Type B pancreatic cell (in vitro differentiated cells): ENCODE measurements at regions not wholly inside any gene's neighbourhood (a gene's known extent, or its start where the extent isn't known, plus 50 kb on each side); places are given as distances from the start of the nearest gene placed in this dataset.
"Not testable (repeated sequence)": the region's sequence is repeated elsewhere in the genome, so short reads cannot be mapped to it uniquely, and the experiment has no call there.

Experiments used
- DNase-seq: peaks from one replicate; pipeline ENCODE4 v3.0.0; 2021; ENCODE audit warnings: mixed read lengths; ENCODE audit not compliant: unreplicated experiment; ENCODE audit errors: extremely low spot score
- H3K27ac Mint-ChIP-seq: 2 replicates; pipeline ENCODE4 v1.8.0; 2021; ENCODE audit warnings: mild to moderate bottlenecking, mixed read lengths
- H3K27me3 Mint-ChIP-seq: 2 replicates; pipeline ENCODE4 v1.8.0; 2021; ENCODE audit warnings: mixed read lengths
- H3K36me3 Mint-ChIP-seq: 2 replicates; pipeline ENCODE4 v1.8.0; 2021; ENCODE audit warnings: mixed read lengths
- H3K4me1 Mint-ChIP-seq: one replicate; pipeline ENCODE4 v1.8.0; 2021; ENCODE audit warnings: mixed read lengths; ENCODE audit not compliant: unreplicated experiment
- H3K4me3 Mint-ChIP-seq: 2 replicates; pipeline ENCODE4 v1.8.0; 2021; ENCODE audit warnings: mild to moderate bottlenecking, mixed read lengths
- H3K9me3 Mint-ChIP-seq: 2 replicates; pipeline ENCODE4 v1.8.0; 2021; ENCODE audit warnings: mixed read lengths
- TF ChIP-seq, protein P1 (sequence below): fragments of 200-600 bp; sonication (generic); conservative IDR thresholded peaks from 2 replicates; pipeline ENCODE4 v1.5.0; 2021; ENCODE audit warnings: antibody characterized with exemption, mild to moderate bottlenecking

DNA sequence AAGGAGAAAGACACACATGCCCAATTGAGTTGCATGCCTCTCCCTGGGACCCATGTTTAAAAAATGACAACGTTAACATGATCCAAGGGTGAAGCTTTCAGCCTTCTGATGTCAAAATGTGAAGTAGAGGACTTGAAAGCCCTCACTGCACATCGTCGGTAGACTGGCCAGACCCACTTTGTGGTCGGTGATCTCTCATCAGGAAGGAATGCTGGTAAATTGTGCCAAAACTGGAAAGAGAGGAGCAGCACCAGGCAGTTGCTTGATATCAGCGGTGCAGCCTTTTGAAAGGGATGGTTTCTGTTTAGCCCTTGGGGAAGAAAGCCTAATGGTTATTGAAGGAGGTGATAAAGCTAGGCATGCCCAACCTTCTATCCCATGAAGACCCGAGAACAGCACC, 125.3 kb upstream of the MARCHF11 start:
- no peak overlapping the region for H3K4me3 Mint-ChIP-seq
- no peak overlapping the region for H3K27ac Mint-ChIP-seq
- TF ChIP-seq, protein P1, sequence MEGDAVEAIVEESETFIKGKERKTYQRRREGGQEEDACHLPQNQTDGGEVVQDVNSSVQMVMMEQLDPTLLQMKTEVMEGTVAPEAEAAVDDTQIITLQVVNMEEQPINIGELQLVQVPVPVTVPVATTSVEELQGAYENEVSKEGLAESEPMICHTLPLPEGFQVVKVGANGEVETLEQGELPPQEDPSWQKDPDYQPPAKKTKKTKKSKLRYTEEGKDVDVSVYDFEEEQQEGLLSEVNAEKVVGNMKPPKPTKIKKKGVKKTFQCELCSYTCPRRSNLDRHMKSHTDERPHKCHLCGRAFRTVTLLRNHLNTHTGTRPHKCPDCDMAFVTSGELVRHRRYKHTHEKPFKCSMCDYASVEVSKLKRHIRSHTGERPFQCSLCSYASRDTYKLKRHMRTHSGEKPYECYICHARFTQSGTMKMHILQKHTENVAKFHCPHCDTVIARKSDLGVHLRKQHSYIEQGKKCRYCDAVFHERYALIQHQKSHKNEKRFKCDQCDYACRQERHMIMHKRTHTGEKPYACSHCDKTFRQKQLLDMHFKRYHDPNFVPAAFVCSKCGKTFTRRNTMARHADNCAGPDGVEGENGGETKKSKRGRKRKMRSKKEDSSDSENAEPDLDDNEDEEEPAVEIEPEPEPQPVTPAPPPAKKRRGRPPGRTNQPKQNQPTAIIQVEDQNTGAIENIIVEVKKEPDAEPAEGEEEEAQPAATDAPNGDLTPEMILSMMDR: no peak
- H3K27me3 Mint-ChIP-seq: peaks cover 38% of the 10 kb centered on the region
- no peaks in the 10 kb centered on the region for H3K9me3 Mint-ChIP-seq
- H3K4me1 Mint-ChIP-seq: no peaks in the 10 kb centered on the region
- no peaks in the 10 kb centered on the region for H3K36me3 Mint-ChIP-seq
- DNase-seq: no peak

DNA sequence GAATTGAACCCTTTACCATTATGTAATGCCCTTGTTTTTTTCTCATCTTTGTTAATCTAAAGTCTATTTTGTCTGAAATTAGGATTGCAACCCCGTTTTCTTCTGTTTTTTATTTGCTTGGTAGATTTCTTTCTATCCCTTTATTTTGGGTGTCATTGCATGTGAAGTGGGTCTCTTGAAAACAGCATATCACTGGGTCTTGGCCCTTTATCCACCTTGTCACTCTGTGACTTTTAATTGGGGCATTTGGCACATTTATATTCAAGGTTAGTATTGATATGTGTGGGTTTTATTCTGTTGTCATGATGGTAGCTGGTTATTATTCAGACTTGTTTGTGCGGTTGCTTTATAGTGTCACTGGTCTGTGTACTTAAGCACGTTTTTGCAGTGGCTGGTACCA, 117.4 kb upstream of the MARCHF11 start:
- DNase-seq: no peak
- H3K4me3 Mint-ChIP-seq: no peak overlapping the region
- TF ChIP-seq, protein P1: no peak
- H3K27me3 Mint-ChIP-seq: peaks cover 50% of the 10 kb centered on the region
- H3K27ac Mint-ChIP-seq: no peak overlapping the region
- H3K4me1 Mint-ChIP-seq: no peaks in the 10 kb centered on the region
- peaks cover 4% of the 10 kb centered on the region for H3K9me3 Mint-ChIP-seq
- peaks cover 4% of the 10 kb centered on the region for H3K36me3 Mint-ChIP-seq

DNA sequence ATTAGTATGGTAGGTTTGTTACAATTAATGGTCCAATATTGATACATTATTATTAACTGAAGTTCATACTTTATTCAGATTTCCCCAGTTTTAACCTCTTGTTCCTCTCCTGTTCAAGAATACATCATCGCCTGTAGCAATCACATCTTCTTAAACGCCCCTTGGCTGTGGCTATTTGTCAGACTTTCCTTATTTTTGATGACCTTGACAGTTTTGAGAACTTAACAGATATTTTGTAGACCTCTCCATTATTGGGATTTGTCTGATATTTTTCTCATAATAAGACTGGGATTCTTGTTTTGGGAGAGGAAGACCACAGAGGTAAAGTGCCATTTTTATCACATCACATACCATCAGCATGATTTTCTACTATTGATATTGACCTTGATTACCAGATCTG, 112.3 kb upstream of the MARCHF11 start:
- TF ChIP-seq, protein P1: no peak
- no peak for DNase-seq
- H3K36me3 Mint-ChIP-seq: peaks cover 4% of the 10 kb centered on the region
- H3K4me3 Mint-ChIP-seq: no peak overlapping the region
- no peak overlapping the region for H3K27ac Mint-ChIP-seq
- H3K4me1 Mint-ChIP-seq: no peaks in the 10 kb centered on the region
- peaks cover 4% of the 10 kb centered on the region for H3K9me3 Mint-ChIP-seq
- peaks cover 53% of the 10 kb centered on the region for H3K27me3 Mint-ChIP-seq

DNA sequence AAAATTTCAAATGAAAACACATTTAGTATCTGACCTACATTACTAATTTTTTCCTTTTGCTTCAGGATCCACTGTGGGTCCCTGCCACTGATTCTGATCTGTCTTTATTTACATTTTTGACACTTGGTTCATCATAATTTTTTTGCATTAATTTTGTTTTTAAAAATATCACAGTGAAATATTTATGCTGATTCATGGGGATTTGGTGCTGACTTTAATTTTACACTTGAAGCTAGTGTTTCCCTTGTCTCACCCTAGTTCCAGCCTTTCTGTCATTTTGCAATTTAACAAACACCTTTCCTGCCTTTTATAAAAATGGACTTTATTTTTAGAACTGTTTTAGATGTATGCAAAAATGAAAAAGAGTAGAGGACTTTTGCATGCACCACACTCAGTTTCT, 111.9 kb upstream of the MARCHF11 start:
- no peaks in the 10 kb centered on the region for H3K4me1 Mint-ChIP-seq
- no peak overlapping the region for H3K27ac Mint-ChIP-seq
- H3K27me3 Mint-ChIP-seq: peaks cover 55% of the 10 kb centered on the region
- TF ChIP-seq, protein P1: no peak
- peaks cover 4% of the 10 kb centered on the region for H3K36me3 Mint-ChIP-seq
- no peak overlapping the region for H3K4me3 Mint-ChIP-seq
- peaks cover 4% of the 10 kb centered on the region for H3K9me3 Mint-ChIP-seq
- DNase-seq: no peak

DNA sequence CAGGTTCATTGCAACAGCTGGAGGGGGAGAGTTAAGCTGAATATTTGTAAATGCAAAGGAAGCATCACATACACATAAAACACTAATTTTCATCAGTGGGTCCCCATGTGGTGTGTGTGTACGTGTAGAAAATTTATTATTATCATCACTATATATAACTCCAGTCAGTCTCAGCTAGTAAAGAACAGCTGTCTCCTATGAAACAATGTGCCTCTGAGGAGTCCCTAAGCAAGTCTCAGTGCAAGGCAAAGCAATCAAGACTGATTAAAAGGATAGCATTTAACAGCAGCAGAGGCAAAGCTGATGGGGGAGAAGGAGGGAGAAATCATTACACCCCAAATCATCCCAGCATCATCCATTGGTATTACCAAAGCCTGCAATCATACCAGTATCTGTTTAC, 104.2 kb upstream of the MARCHF11 start:
- DNase-seq: no peak
- H3K9me3 Mint-ChIP-seq: no peaks in the 10 kb centered on the region
- H3K4me1 Mint-ChIP-seq: no peaks in the 10 kb centered on the region
- no peaks in the 10 kb centered on the region for H3K36me3 Mint-ChIP-seq
- H3K27ac Mint-ChIP-seq: no peak overlapping the region
- no peak overlapping the region for H3K4me3 Mint-ChIP-seq
- H3K27me3 Mint-ChIP-seq: peaks cover 25% of the 10 kb centered on the region
- TF ChIP-seq, protein P1: no peak

DNA sequence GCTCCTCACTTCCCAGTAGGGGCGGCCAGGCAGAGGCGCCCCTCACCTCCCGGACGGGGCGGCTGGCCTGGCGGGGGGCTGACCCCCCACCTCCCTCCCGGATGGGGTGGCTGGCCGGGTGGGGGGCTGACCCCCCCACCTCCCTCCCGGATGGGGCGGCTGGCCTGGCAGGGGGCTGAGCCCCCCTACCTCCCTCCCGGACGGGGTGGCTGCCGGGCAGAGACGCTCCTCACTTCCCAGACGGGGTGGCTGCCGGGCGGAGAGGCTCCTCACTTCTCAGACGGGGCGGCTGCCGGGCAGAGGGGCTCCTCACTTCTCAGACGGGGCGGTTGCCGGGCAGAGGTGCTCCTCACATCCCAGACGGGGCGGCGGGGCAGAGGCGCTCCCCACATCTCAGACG, 97.3 kb upstream of the MARCHF11 start:
- not testable (repeated sequence) for H3K9me3 Mint-ChIP-seq, DNase-seq, H3K27me3 Mint-ChIP-seq, H3K4me1 Mint-ChIP-seq, H3K36me3 Mint-ChIP-seq, H3K4me3 Mint-ChIP-seq, H3K27ac Mint-ChIP-seq
